OCI-LY1 (cell line): ENCODE measurements at regions not wholly inside any gene's neighbourhood (a gene's known extent, or its start where the extent isn't known, plus 50 kb on each side); places are given as distances from the start of the nearest gene placed in this dataset.

Experiments
- H2AFZ ChIP-seq: fragments of 200-600 bp; sonication (generic), shearing (Covaris generic); 2 replicates; pipeline ENCODE4 v1.6.0; 2014; ENCODE audit warnings: antibody characterized with exemption, mild to moderate bottlenecking, low read length
- H3F3A ChIP-seq: fragments of 200-600 bp; sonication (generic), shearing (Covaris generic); 2 replicates; pipeline ENCODE4 v1.6.0; 2014; ENCODE audit warnings: mild to moderate bottlenecking, antibody characterized with exemption, low read length, moderate library complexity; ENCODE audit not compliant: insufficient read depth
- H3K27ac ChIP-seq: fragments of 200-600 bp; sonication (generic); 2 replicates; pipeline ENCODE4 v1.5.1; 2014; ENCODE audit warnings: low read length, mixed run types, mild to moderate bottlenecking, low read depth; ENCODE audit not compliant: poor library complexity, severe bottlenecking
- H3K27me3 ChIP-seq: fragments of 200-600 bp; sonication (generic); 2 replicates; pipeline ENCODE4 v1.6.0; 2014; ENCODE audit warnings: antibody characterized with exemption, mild to moderate bottlenecking, low read length, moderate library complexity; ENCODE audit not compliant: insufficient read depth
- H3K36me3 ChIP-seq: fragments of 200-600 bp; sonication (generic); 2 replicates; pipeline ENCODE4 v1.6.1; 2014; ENCODE audit warnings: mild to moderate bottlenecking, antibody characterized with exemption, low read length, moderate library complexity, mixed read lengths; ENCODE audit not compliant: insufficient read depth
- H3K4me1 ChIP-seq: fragments of 200-600 bp; sonication (generic); 2 replicates; pipeline ENCODE4 v1.5.1; 2014; ENCODE audit warnings: mild to moderate bottlenecking, low read length, moderate library complexity; ENCODE audit not compliant: insufficient read depth, severe bottlenecking
- H3K4me2 ChIP-seq: fragments of 200-600 bp; sonication (generic), shearing (Covaris generic); 2 replicates; pipeline ENCODE4 v1.6.1; 2014; ENCODE audit warnings: low read length
- H3K4me3 ChIP-seq: fragments of 200-600 bp; sonication (generic); 2 replicates; pipeline ENCODE4 v1.5.1; 2014; ENCODE audit warnings: low read length, low read depth, mild to moderate bottlenecking, mixed read lengths; ENCODE audit not compliant: poor library complexity, severe bottlenecking
- H3K79me2 ChIP-seq: fragments of 200-600 bp; shearing (Covaris generic); 2 replicates; pipeline ENCODE4 v1.6.1; 2016; ENCODE audit warnings: mixed run types, low read length, mixed read lengths; ENCODE audit not compliant: insufficient read depth
- H3K9ac ChIP-seq: fragments of 200-600 bp; sonication (generic), shearing (Covaris generic); 2 replicates; pipeline ENCODE4 v1.6.1; 2014; ENCODE audit warnings: mild to moderate bottlenecking, low read length, mixed read lengths
- H3K9me2 ChIP-seq: fragments of 200-600 bp; sonication (generic), shearing (Covaris generic); 2 replicates; pipeline ENCODE4 v1.6.1; 2014; ENCODE audit warnings: low read depth, mild to moderate bottlenecking, low read length, mixed read lengths
- H3K9me3 ChIP-seq: fragments of 200-600 bp; shearing (Covaris generic); 2 replicates; pipeline ENCODE4 v1.6.1; 2014; ENCODE audit warnings: low read length, mixed read lengths
- H4K20me1 ChIP-seq: fragments of 200-600 bp; sonication (generic), shearing (Covaris generic); 2 replicates; pipeline ENCODE4 v1.6.0; 2016; ENCODE audit warnings: mild to moderate bottlenecking, low read length; ENCODE audit not compliant: insufficient read depth
- EZH2 ChIP-seq: fragments of 200-600 bp; sonication (generic), shearing (Covaris generic); IDR thresholded peaks from 2 replicates; pipeline ENCODE4 v1.8.0; 2017; ENCODE audit warnings: borderline replicate concordance, mixed run types, mild to moderate bottlenecking, antibody characterized with exemption, low read length, moderate library complexity, mixed read lengths
- TF ChIP-seq, protein P1 (sequence below): fragments of 200-600 bp; sonication (generic), shearing (Covaris generic); IDR thresholded peaks from 2 replicates; pipeline ENCODE4 v1.5.1; 2017; ENCODE audit warnings: mild to moderate bottlenecking, antibody characterized with exemption, low read length, moderate library complexity, mixed read lengths

GRCh38 chr14:99339551-99339950 is 67.6 kb upstream of the BCL11B start:
- H3K9me3 ChIP-seq: no peaks in the 10 kb centered on the region
- H3K9ac ChIP-seq: no peak overlapping the region
- H3K79me2 ChIP-seq: no peaks in the 10 kb centered on the region
- H3K36me3 ChIP-seq: no peaks in the 10 kb centered on the region
- H4K20me1 ChIP-seq: no peaks in the 10 kb centered on the region
- no peak overlapping the region for H3K4me3 ChIP-seq
- H3K4me2 ChIP-seq: no peak overlapping the region
- H3F3A ChIP-seq: no peaks in the 10 kb centered on the region
- no peak overlapping the region for H3K27ac ChIP-seq
- TF ChIP-seq, protein P1, sequence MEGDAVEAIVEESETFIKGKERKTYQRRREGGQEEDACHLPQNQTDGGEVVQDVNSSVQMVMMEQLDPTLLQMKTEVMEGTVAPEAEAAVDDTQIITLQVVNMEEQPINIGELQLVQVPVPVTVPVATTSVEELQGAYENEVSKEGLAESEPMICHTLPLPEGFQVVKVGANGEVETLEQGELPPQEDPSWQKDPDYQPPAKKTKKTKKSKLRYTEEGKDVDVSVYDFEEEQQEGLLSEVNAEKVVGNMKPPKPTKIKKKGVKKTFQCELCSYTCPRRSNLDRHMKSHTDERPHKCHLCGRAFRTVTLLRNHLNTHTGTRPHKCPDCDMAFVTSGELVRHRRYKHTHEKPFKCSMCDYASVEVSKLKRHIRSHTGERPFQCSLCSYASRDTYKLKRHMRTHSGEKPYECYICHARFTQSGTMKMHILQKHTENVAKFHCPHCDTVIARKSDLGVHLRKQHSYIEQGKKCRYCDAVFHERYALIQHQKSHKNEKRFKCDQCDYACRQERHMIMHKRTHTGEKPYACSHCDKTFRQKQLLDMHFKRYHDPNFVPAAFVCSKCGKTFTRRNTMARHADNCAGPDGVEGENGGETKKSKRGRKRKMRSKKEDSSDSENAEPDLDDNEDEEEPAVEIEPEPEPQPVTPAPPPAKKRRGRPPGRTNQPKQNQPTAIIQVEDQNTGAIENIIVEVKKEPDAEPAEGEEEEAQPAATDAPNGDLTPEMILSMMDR: no peak
- TF ChIP-seq EZH2: no peak
- H3K9me2 ChIP-seq: no peaks in the 10 kb centered on the region
- no peaks in the 10 kb centered on the region for H3K4me1 ChIP-seq
- H2AFZ ChIP-seq: no peak overlapping the region
- 0 out of 2 replicates have a peak, but pooled peaks cover 5% of the 10 kb centered on the region for H3K27me3 ChIP-seq

DNA sequence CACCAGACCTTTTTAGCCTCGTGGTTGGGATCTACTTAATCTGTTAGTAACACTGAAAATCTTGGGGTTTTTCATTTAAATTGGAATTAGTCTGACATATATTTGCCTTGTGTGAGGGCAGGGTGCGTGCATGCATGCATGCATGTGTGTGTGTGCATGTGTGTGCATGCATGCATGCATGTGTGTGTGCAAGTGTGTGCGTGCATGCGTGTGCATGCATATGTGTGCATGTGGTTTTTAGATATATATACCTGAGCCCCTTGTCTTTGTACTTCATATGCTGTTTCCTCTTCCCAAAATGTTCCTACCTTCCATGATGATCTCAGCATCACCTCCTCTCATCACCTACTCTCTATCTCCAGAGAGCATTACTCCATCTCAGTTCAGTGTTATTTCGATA is 66.3 kb upstream of the BCL11B start:
- Histone ChIP-seq H3K27ac (no peak overlapping the region), H3K36me3 (no peaks in the 10 kb centered on the region), H3K4me1 (no peaks in the 10 kb centered on the region), H3K4me3 (no peak overlapping the region), H4K20me1 (no peaks in the 10 kb centered on the region), H3K9ac (no peak overlapping the region), H3F3A (no peaks in the 10 kb centered on the region), H3K9me2 (no peaks in the 10 kb centered on the region), H3K79me2 (no peaks in the 10 kb centered on the region), H2AFZ (no peak overlapping the region), H3K4me2 (no peak overlapping the region), H3K9me3 (no peaks in the 10 kb centered on the region), H3K27me3 (0 out of 2 replicates have a peak, but pooled peaks cover 5% of the 10 kb centered on the region)
- TF ChIP-seq EZH2: no peak
- TF ChIP-seq, protein P1: no peak

DNA sequence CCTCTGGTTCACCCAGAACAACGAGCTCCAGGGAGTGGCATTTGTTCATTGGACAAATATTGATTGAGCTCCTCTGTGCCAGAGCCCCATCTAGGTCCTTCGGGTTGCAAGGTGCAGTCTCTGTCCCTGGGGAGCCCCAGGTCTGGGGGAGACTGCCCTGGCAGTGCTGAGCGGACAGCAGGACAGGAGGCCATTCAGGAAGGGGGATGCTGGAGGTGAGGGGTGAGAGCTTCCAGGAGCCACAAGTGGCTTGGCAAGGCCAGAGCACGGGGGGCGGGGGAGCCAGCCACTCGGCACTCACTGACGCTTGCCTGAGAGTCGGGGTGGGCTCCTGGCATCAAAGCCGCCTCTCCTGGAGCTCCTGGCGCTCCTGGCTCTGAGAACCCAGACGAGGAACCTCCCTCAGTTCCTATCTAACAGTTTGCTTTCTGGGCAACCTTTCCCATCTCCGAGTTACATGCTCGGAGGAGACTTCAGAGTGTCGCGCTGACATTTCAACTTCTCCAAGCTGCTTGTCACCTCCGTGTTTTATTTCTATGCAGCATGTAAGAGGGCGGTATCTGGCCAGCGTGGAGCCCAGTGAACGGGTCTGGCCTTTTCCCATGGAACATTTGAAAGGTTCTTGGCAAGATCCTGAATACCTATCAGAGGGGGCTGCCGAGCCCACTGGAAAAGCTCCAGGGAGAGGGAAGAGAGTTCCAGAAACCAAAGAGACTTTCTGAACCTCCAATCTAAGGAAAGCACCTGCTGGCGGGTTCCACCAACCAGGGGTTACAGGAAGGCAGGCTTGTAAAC is 62.0 kb upstream of the BCL11B start:
- Histone ChIP-seq H2AFZ (no peak overlapping the region), H3K27ac (no peak overlapping the region), H3K9me3 (no peaks in the 10 kb centered on the region), H3F3A (no peaks in the 10 kb centered on the region), H3K36me3 (no peaks in the 10 kb centered on the region), H3K27me3 (no peaks in the 10 kb centered on the region), H3K4me3 (no peak overlapping the region), H3K79me2 (no peaks in the 10 kb centered on the region), H3K4me2 (no peak overlapping the region), H3K4me1 (no peaks in the 10 kb centered on the region), H3K9ac (no peak overlapping the region), H4K20me1 (no peaks in the 10 kb centered on the region), H3K9me2 (no peaks in the 10 kb centered on the region)
- TF ChIP-seq EZH2: no peak
- TF ChIP-seq, protein P1: no peak
